ENCODE measurements at regions not wholly inside any gene's neighbourhood (a gene's known extent, or its start where the extent isn't known, plus 50 kb on each side); places are given as distances from the start of the nearest gene placed in this dataset.
"Not testable (repeated sequence)": the region's sequence is repeated elsewhere in the genome, so short reads cannot be mapped to it uniquely, and the experiment has no call there.

- peaks cover 4% of the 10 kb centered on the region for H3K9me3 Mint-ChIP-seq
- no peaks in the 10 kb centered on the region for H3K4me1 Mint-ChIP-seq
- no peak overlapping the region for H3K27ac Mint-ChIP-seq
- no peak overlapping the region for H3K4me3 Mint-ChIP-seq
- no peaks in the 10 kb centered on the region for H3K36me3 Mint-ChIP-seq
- no peak for ATAC-seq
- H3K27me3 Mint-ChIP-seq = no peaks in the 10 kb centered on the region
Observed at GRCh38 chr3:153979418-153980251, 141.6 kb upstream of the ARHGEF26 start.

- no peak for ATAC-seq
- Mint-ChIP-seq H3K4me1 (no peaks in the 10 kb centered on the region), H3K36me3 (no peaks in the 10 kb centered on the region), H3K9me3 (peaks cover 4% of the 10 kb centered on the region), H3K27me3 (no peaks in the 10 kb centered on the region), H3K4me3 (no peak overlapping the region), H3K27ac (no peak overlapping the region)
Observed at GRCh38 chr3:153980252-153980590, 141.0 kb upstream of the ARHGEF26 start.

GRCh38 chr3:153997364-153997763 lies 123.8 kb upstream of the ARHGEF26 start:
- ATAC-seq, H3K27ac Mint-ChIP-seq, H3K9me3 Mint-ChIP-seq, H3K27me3 Mint-ChIP-seq, H3K4me3 Mint-ChIP-seq, H3K4me1 Mint-ChIP-seq, H3K36me3 Mint-ChIP-seq: not testable (repeated sequence)

GRCh38 chr3:154003649-154004048 lies 117.5 kb upstream of the ARHGEF26 start:
- Mint-ChIP-seq H3K4me3 (no peak overlapping the region), H3K36me3 (no peaks in the 10 kb centered on the region), H3K27ac (no peak overlapping the region), H3K9me3 (no peaks in the 10 kb centered on the region), H3K27me3 (no peaks in the 10 kb centered on the region), H3K4me1 (no peaks in the 10 kb centered on the region)
- no peak for ATAC-seq

- Mint-ChIP-seq H3K4me1 (no peaks in the 10 kb centered on the region), H3K9me3 (no peaks in the 10 kb centered on the region), H3K27me3 (no peaks in the 10 kb centered on the region)
Observed at GRCh38 chr3:154011036-154011435, 110.2 kb upstream of the ARHGEF26 start.

GRCh38 chr3:154013736-154014135 lies 107.5 kb upstream of the ARHGEF26 start:
- no peaks in the 10 kb centered on the region for H3K36me3 Mint-ChIP-seq
- no peak for ATAC-seq
- no peaks in the 10 kb centered on the region for H3K27me3 Mint-ChIP-seq
- H3K4me1 Mint-ChIP-seq = no peaks in the 10 kb centered on the region
- no peak overlapping the region for H3K4me3 Mint-ChIP-seq
- H3K9me3 Mint-ChIP-seq = no peaks in the 10 kb centered on the region
- no peak overlapping the region for H3K27ac Mint-ChIP-seq

More at GRCh38 chr3:154011036-154011435, 110.2 kb upstream of the ARHGEF26 start:
- Mint-ChIP-seq H3K36me3 (no peaks in the 10 kb centered on the region), H3K4me3 (no peak overlapping the region), H3K27ac (no peak overlapping the region)
- ATAC-seq = no peak

- Mint-ChIP-seq H3K36me3 (no peaks in the 10 kb centered on the region), H3K4me1 (no peaks in the 10 kb centered on the region), H3K27ac (no peak overlapping the region), H3K27me3 (no peaks in the 10 kb centered on the region), H3K9me3 (peaks cover 1% of the 10 kb centered on the region), H3K4me3 (no peak overlapping the region)
- no peak for ATAC-seq
Observed at GRCh38 chr3:154015307-154015706, 105.9 kb upstream of the ARHGEF26 start.

GRCh38 chr3:154018100-154018696 lies 103.0 kb upstream of the ARHGEF26 start:
- Mint-ChIP-seq H3K4me3 (no peak overlapping the region), H3K9me3 (peaks cover 3% of the 10 kb centered on the region), H3K27ac (no peak overlapping the region), H3K4me1 (no peaks in the 10 kb centered on the region), H3K36me3 (no peaks in the 10 kb centered on the region), H3K27me3 (no peaks in the 10 kb centered on the region)
- no peak for ATAC-seq

- H3K27me3 Mint-ChIP-seq = no peaks in the 10 kb centered on the region
- H3K4me3 Mint-ChIP-seq = no peak overlapping the region
- H3K36me3 Mint-ChIP-seq = no peaks in the 10 kb centered on the region
- no peaks in the 10 kb centered on the region for H3K4me1 Mint-ChIP-seq
- no peak overlapping the region for H3K27ac Mint-ChIP-seq
- peaks cover 3% of the 10 kb centered on the region for H3K9me3 Mint-ChIP-seq
- no peak for ATAC-seq
Observed at GRCh38 chr3:154022606-154023005, 98.6 kb upstream of the ARHGEF26 start.

GRCh38 chr3:154023148-154023547 lies 98.0 kb upstream of the ARHGEF26 start:
- Mint-ChIP-seq H3K4me1 (no peaks in the 10 kb centered on the region), H3K9me3 (peaks cover 3% of the 10 kb centered on the region), H3K36me3 (no peaks in the 10 kb centered on the region), H3K27me3 (no peaks in the 10 kb centered on the region), H3K4me3 (no peak overlapping the region), H3K27ac (no peak overlapping the region)
- no peak for ATAC-seq

- Mint-ChIP-seq H3K9me3 (peaks cover 3% of the 10 kb centered on the region), H3K36me3 (no peaks in the 10 kb centered on the region)
- ATAC-seq = no peak
Observed at GRCh38 chr3:154025007-154025406, 96.2 kb upstream of the ARHGEF26 start.

GRCh38 chr3:154029926-154030325 lies 91.3 kb upstream of the ARHGEF26 start:
- H3K27ac Mint-ChIP-seq = no peak overlapping the region
- no peaks in the 10 kb centered on the region for H3K9me3 Mint-ChIP-seq
- ATAC-seq = no peak
- no peaks in the 10 kb centered on the region for H3K36me3 Mint-ChIP-seq
- no peak overlapping the region for H3K4me3 Mint-ChIP-seq
- H3K4me1 Mint-ChIP-seq = no peaks in the 10 kb centered on the region
- H3K27me3 Mint-ChIP-seq = no peaks in the 10 kb centered on the region

More at GRCh38 chr3:154025007-154025406, 96.2 kb upstream of the ARHGEF26 start:
- no peak overlapping the region for H3K4me3 Mint-ChIP-seq
- H3K27me3 Mint-ChIP-seq = no peaks in the 10 kb centered on the region
- H3K4me1 Mint-ChIP-seq = no peaks in the 10 kb centered on the region
- H3K27ac Mint-ChIP-seq = no peak overlapping the region

GRCh38 chr3:154034797-154035330 lies 86.3 kb upstream of the ARHGEF26 start:
- Mint-ChIP-seq H3K36me3 (no peaks in the 10 kb centered on the region), H3K9me3 (no peaks in the 10 kb centered on the region), H3K4me1 (no peaks in the 10 kb centered on the region), H3K27ac (no peak overlapping the region), H3K27me3 (no peaks in the 10 kb centered on the region), H3K4me3 (no peak overlapping the region)
- no peak for ATAC-seq

- ATAC-seq = no peak
- Mint-ChIP-seq H3K36me3 (no peaks in the 10 kb centered on the region), H3K4me3 (no peak overlapping the region), H3K9me3 (no peaks in the 10 kb centered on the region), H3K4me1 (no peaks in the 10 kb centered on the region), H3K27me3 (no peaks in the 10 kb centered on the region), H3K27ac (no peak overlapping the region)
Observed at GRCh38 chr3:154040283-154040682, 80.9 kb upstream of the ARHGEF26 start.

- H3K4me1 Mint-ChIP-seq = no peaks in the 10 kb centered on the region
- no peaks in the 10 kb centered on the region for H3K36me3 Mint-ChIP-seq
- H3K9me3 Mint-ChIP-seq = no peaks in the 10 kb centered on the region
- no peaks in the 10 kb centered on the region for H3K27me3 Mint-ChIP-seq
- no peak for ATAC-seq
- H3K4me3 Mint-ChIP-seq = no peak overlapping the region
- no peak overlapping the region for H3K27ac Mint-ChIP-seq
Observed at GRCh38 chr3:154044671-154045070, 76.5 kb upstream of the ARHGEF26 start.

GRCh38 chr3:154050216-154050615 lies 71.0 kb upstream of the ARHGEF26 start:
- Mint-ChIP-seq H3K36me3 (no peaks in the 10 kb centered on the region), H3K4me3 (no peak overlapping the region), H3K9me3 (peaks cover 4% of the 10 kb centered on the region), H3K4me1 (no peaks in the 10 kb centered on the region), H3K27me3 (no peaks in the 10 kb centered on the region), H3K27ac (no peak overlapping the region)
- no peak for ATAC-seq
